ENCODE measurements at regions not wholly inside any gene's neighbourhood (a gene's known extent, or its start where the extent isn't known, plus 50 kb on each side); places are given as distances from the start of the nearest gene placed in this dataset.
A peak's percentile ranks its signal among the peaks of the same experiment; 100 is the strongest.
"Not testable (repeated sequence)": the region's sequence is repeated elsewhere in the genome, so short reads cannot be mapped to it uniquely, and the experiment has no call there.

DNA sequence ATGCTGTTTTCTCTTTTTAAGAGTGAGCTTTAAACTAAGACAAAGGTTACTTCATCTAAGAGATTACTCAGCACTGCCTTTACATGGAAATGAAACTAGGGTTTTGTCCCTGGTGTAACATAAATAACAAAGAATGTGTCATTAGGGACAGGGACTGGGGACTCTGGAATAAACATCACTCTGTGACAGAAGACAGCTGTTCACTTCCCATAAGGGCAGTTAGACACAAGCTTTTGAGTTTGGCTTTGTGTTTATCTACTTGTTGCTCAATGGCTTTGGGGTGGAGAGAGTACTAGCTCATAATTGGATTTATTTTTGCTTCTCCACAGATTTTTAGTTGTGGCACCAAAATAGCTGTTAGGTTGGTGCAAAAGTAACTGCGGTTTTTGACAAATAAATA, 154.5 kb downstream of the OR4C45 start:
- no peaks in the 10 kb centered on the region for H3K4me1 Mint-ChIP-seq
- no peak overlapping the region for H3K4me3 Mint-ChIP-seq
- no peaks in the 10 kb centered on the region for H3K27me3 Mint-ChIP-seq
- no peaks in the 10 kb centered on the region for H3K36me3 Mint-ChIP-seq
- no peak overlapping the region for H3K27ac Mint-ChIP-seq
- ATAC-seq: no peak
- peaks cover 6% of the 10 kb centered on the region for H3K9me3 Mint-ChIP-seq

DNA sequence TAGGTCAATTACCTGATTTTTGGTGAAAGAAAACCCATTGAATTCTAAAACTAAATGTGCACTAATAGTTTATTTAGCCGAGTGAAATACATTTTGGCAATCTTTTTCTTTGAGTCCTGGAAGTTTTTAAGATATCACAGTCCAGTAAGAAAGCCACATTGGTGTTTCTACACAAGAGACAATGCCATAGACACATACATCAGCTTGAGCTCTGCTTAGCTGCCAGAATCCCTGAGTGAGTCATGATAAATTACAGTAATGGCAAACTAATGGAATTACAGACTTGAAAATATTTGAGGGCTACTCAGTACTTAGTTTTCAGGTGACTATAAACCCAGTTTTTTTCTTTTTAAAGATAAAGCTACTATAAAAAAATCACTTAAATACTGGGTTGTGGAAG, 155.4 kb downstream of the OR4C45 start:
- no peak overlapping the region for H3K4me3 Mint-ChIP-seq
- H3K27ac Mint-ChIP-seq: no peak overlapping the region
- no peak for ATAC-seq
- no peaks in the 10 kb centered on the region for H3K27me3 Mint-ChIP-seq
- no peaks in the 10 kb centered on the region for H3K36me3 Mint-ChIP-seq
- no peaks in the 10 kb centered on the region for H3K4me1 Mint-ChIP-seq
- peaks cover 6% of the 10 kb centered on the region for H3K9me3 Mint-ChIP-seq

DNA sequence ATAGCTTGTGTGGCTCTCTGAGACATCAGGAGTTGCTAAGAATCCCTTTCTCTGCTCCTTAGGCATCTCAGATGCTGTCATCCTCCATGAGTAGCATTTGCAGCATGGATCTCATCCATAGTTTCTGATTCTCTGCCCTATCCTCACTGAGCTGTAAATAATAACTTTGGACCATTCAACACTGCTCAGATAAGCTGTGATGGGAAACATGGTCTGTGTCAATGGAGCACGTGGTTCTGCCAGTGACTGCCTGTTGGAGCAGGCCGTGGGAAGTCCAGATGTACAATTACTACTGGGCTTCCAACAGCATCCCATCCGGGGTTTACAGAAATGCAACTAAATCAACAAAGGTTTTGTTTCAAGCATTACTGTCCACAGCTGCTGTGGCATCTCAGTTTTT, 160.1 kb downstream of the OR4C45 start:
- Mint-ChIP-seq H3K9me3 (peaks cover 7% of the 10 kb centered on the region), H3K4me3 (no peak overlapping the region), H3K36me3 (no peaks in the 10 kb centered on the region), H3K27ac (no peak overlapping the region), H3K27me3 (no peaks in the 10 kb centered on the region), H3K4me1 (no peaks in the 10 kb centered on the region)
- ATAC-seq: no peak

DNA sequence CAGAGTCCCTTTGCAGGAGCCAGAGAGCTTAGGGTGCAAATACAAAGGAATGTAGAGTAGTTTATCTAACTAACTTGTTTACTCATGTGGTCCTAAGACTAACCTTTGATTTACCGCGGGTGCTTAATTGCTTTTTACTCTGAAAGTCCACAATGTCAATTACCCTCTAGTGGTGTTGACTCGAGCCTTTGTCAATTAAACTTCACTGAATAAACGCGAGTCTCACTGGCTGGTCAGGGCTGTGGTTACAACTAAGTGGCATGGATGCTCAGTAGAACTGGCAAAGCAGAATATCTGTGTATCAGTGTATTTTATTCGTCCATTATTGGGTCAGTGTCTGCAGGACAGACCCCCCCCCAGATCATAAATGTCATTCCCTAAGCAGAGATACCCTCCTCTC, 181.7 kb downstream of the OR4C45 start:
- Mint-ChIP-seq H3K9me3 (peaks cover 17% of the 10 kb centered on the region), H3K36me3 (no peaks in the 10 kb centered on the region), H3K27me3 (no peaks in the 10 kb centered on the region), H3K4me1 (no peaks in the 10 kb centered on the region), H3K27ac (no peak overlapping the region), H3K4me3 (no peak overlapping the region)
- no peak for ATAC-seq

DNA sequence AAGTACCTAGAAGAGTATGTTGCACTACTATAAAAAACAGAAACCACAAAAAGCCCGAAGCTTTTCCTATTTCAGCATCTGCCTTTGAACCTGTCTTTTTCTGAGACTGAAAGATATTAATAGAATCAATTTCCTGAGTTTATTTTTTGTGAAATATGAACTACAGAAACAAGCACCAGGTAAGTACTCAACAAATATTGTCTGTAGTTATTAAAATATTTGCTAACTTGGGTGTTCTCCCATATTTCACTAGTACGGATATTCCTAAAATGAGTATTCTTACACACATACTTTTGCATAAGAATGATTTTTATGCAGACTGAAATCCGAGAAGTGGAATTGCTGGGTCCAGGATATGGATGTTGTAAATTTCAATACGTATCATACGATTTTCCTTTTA, 188.0 kb downstream of the OR4C45 start:
- no peak overlapping the region for H3K4me3 Mint-ChIP-seq

DNA sequence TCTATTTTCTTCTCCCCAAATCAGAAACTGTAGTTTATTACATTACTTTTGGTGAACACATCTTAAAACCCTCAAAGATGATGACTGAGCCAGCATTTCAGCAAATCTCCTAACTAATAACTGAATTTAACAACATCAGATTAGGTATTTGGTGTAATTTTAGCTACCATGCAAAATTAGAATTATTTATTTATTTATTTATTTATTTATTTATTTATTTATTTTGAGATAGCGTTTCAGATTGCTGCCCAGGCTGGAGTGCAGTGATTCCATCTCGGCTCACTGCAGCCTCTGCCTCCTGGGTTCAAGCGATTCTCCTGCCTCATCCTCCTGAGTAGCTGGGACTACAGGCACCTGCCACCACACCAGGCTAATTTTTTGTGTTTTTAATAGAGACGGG, 205.7 kb downstream of the OR4C45 start:
- not testable (repeated sequence) for H3K4me3 Mint-ChIP-seq, H3K9me3 Mint-ChIP-seq, H3K27ac Mint-ChIP-seq, H3K27me3 Mint-ChIP-seq, H3K36me3 Mint-ChIP-seq, H3K4me1 Mint-ChIP-seq, ATAC-seq

More for the DNA sequence above, 188.0 kb downstream of the OR4C45 start:
- Mint-ChIP-seq H3K27me3 (no peaks in the 10 kb centered on the region), H3K36me3 (no peaks in the 10 kb centered on the region), H3K9me3 (peaks cover 3% of the 10 kb centered on the region), H3K27ac (no peak overlapping the region), H3K4me1 (no peaks in the 10 kb centered on the region)
- no peak for ATAC-seq

DNA sequence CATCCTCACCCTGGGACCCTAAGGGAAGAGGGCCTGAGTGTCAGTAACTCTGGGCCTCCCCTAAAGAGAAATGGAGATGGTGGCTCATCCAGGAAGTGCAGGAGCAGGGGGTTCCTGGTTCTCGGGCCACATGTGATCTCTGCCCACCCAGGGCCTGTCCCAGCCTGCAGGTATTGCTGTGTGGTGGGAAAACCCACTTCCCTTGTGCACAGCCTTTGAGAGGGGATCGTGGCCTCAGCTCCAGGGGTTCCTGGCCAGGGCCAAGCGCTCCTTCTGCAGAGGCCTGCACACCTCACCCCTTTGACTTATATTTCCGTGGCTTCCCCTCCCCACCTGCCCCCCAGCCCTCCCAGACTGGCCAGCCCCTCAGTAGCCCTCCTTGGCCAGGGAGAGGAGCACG, 213.5 kb downstream of the OR4C45 start:
- Mint-ChIP-seq H3K27me3 (no peaks in the 10 kb centered on the region), H3K36me3 (no peaks in the 10 kb centered on the region), H3K9me3 (no peaks in the 10 kb centered on the region), H3K4me1 (no peaks in the 10 kb centered on the region), H3K27ac (no peak overlapping the region), H3K4me3 (no peak overlapping the region)
- no peak for ATAC-seq

DNA sequence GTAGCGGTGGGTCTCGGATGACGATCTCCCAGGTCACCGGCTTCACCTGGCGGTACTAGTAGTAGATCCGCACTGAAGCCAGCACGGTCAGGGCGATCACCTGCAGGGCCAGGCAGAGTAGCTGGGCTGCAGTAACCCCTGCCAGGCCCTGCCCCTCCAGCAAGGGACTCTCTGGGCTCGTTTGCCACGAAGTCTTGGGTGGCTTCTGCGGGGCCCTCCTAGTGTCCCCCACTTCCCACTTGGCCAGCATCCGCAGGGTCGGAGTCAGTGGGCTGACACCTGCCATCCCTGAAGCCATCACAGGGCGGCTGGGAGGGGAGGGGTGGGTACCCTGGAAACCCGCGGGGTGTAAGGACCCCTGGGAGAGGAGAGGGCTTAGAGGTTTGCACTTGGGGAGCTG, 214.0 kb downstream of the OR4C45 start:
- ATAC-seq: no peak
- Mint-ChIP-seq H3K27ac (no peak overlapping the region), H3K27me3 (no peaks in the 10 kb centered on the region), H3K4me1 (no peaks in the 10 kb centered on the region), H3K4me3 (no peak overlapping the region), H3K9me3 (no peaks in the 10 kb centered on the region), H3K36me3 (no peaks in the 10 kb centered on the region)

DNA sequence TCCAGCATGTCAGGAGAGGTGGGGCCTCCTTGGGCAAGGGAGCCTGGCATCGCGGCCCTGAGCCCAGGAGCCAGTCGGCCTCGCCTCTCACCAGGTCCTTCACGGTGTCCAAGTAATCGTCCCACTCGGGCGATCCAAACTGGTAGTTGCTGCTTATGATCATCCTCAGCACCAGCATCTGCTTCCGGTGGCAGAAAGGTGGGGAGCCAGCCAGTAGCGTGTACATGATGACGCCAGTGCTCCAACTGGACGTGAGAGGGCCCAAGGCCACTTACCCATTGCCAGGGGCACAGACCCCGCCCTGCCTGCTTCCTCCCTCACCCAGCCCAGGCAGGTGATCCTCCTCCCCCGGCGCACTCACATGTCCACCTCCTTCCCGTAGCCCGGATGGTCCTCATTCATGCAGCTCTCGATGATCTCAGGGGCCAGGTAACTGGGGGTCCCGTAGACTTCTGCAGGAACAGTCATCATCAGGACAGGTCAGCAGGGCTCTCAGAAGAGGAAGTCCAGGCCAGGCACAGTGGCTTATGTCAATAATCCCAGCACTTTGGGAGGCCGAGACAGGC, 214.7 kb downstream of the OR4C45 start:
- Mint-ChIP-seq H3K27ac (no peak overlapping the region), H3K9me3 (no peaks in the 10 kb centered on the region), H3K4me1 (no peaks in the 10 kb centered on the region), H3K36me3 (no peaks in the 10 kb centered on the region), H3K27me3 (no peaks in the 10 kb centered on the region), H3K4me3 (no peak overlapping the region)
- no peak for ATAC-seq

DNA sequence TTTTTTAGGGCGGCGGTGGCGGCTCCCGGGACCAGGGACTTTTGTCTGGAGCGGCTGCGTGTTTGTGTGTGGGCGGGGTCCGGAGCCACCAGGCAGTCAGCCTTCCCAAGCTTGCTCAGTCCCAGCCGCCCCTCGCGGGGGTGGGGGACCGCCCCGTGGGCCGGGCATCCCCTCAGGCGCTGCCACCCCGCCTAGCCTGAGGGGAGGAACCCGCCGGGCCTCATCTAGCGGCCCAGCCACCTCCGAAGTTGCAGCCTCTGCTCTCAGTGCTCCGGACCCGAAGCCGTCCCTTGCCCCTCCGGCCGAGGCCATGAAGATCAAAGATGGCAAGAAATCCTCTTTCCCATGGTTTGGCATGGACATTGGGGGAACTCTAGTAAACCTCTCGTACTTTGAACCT, 235.2 kb downstream of the OR4C45 start:
- Mint-ChIP-seq H3K27me3 (no peaks in the 10 kb centered on the region), H3K4me1 (no peaks in the 10 kb centered on the region), H3K9me3 (peaks cover 4% of the 10 kb centered on the region), H3K4me3 (no peak overlapping the region), H3K36me3 (no peaks in the 10 kb centered on the region), H3K27ac (no peak overlapping the region)
- peak; percentile 31 for ATAC-seq

DNA sequence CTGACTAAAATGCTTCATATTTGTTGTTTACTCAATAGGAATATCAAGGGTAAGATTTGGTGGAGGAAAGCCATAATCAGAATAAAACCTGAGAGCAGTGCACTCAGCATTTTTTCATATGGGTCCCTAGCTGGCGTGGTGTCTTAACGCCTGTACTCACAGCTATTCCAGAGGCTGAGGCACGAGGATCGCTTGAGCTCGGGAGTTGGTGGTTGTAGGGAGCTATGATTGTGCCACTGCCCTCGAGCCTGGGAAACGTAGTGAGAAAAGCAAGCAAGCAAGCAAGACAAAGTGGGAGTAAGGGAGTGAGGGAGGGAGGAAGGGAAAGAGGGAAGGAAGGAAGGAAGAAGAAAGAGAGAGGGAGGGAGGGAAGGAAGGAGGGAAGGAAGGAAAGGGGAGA, 242.5 kb downstream of the OR4C45 start:
- no peak for ATAC-seq
- H3K4me3 Mint-ChIP-seq: no peak overlapping the region
- no peaks in the 10 kb centered on the region for H3K27me3 Mint-ChIP-seq
- H3K9me3 Mint-ChIP-seq: peaks cover 6% of the 10 kb centered on the region
- H3K4me1 Mint-ChIP-seq: no peaks in the 10 kb centered on the region
- H3K27ac Mint-ChIP-seq: no peak overlapping the region
- H3K36me3 Mint-ChIP-seq: no peaks in the 10 kb centered on the region

DNA sequence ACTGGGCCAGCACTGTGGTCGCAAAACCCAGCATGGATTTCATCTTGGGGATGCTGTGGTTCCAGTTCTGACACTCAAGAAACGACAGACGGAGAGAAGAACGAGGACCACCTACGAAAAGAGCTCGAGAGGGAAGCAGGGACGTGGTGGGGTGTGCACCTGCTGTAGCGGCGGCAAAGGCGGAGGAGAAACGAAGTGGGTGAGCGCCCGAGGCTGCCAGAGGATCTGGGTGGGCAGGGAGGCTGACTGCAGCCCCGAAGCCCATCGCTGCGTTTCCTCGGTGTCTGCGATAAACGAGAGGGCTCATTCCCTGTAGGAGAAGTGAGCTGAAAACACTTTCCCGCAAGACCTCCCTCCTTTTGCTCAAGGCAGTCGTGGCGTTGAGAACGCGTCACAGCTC, 246.1 kb downstream of the OR4C45 start:
- ATAC-seq: no peak
- H3K27ac Mint-ChIP-seq: no peak overlapping the region

DNA sequence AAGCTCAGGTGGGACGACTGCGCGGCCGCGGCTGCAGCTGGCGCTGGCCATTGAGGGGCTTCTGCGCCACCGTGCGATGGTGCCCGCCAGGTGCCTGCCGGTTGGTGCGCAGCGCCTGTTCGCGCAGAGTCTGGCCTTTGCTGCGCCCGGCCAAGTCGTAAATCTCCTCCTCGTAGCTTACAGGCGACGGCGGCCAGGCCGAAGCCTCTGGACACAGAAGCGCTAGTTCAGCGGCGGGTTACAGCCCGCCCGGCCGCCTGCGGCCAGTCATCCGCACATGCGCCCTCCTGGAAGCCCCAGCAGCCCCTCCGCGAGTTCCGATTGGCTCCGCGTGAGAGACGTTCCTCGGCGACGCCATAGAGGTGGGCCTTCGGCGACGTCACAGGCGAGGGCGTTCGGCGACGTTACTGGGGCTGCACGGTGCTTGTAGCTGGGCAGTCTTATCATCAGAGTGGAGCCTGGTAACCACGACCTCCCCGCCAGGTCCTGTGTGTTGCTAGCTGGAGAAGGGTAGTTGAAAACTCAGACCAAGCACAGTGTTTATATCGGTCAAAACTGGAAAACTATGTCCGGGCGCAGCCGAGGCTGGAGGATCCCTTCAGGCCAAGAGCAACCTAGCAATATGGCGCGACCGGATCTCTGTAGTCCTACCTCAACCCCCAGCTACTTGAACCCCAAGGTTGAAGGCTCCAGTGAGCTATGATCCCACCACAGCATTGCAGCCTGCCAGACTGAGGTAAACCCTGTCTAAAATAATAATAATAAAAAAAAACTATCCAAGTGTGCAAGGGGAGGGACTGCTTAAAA, 265.7 kb downstream of the OR4C45 start:
- no peaks in the 10 kb centered on the region for H3K27me3 Mint-ChIP-seq
- no peaks in the 10 kb centered on the region for H3K36me3 Mint-ChIP-seq
- no peaks in the 10 kb centered on the region for H3K9me3 Mint-ChIP-seq
- H3K27ac Mint-ChIP-seq: no peak overlapping the region
- H3K4me3 Mint-ChIP-seq: no peak overlapping the region
- H3K4me1 Mint-ChIP-seq: no peaks in the 10 kb centered on the region
- ATAC-seq: no peak

More for the DNA sequence above, 246.1 kb downstream of the OR4C45 start:
- H3K27me3 Mint-ChIP-seq: no peaks in the 10 kb centered on the region
- H3K36me3 Mint-ChIP-seq: no peaks in the 10 kb centered on the region
- H3K4me1 Mint-ChIP-seq: no peaks in the 10 kb centered on the region
- H3K9me3 Mint-ChIP-seq: peaks cover 11% of the 10 kb centered on the region
- no peak overlapping the region for H3K4me3 Mint-ChIP-seq

DNA sequence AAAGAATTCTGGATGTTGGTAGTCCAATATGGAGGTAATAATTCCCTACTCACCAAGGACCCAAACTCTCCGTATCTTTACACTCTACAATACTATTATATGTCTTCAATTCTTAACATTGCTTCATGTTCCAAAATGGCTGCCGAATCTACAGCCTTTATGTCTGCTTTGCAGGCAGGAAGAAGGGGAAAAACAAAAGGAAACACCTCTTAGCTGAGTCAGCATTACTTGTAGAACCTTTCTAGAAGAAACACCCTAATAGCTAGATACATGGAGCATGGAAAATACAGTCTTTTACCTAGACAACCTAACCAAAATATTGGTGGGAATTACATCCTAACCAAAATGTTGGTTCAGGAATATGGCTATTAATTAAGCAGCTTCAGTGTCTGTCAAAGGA, 298.0 kb downstream of the OR4C45 start:
- H3K4me3 Mint-ChIP-seq, H3K27ac Mint-ChIP-seq, H3K36me3 Mint-ChIP-seq, ATAC-seq, H3K4me1 Mint-ChIP-seq, H3K27me3 Mint-ChIP-seq: not testable (repeated sequence)
- peaks cover 14% of the 10 kb centered on the region for H3K9me3 Mint-ChIP-seq

DNA sequence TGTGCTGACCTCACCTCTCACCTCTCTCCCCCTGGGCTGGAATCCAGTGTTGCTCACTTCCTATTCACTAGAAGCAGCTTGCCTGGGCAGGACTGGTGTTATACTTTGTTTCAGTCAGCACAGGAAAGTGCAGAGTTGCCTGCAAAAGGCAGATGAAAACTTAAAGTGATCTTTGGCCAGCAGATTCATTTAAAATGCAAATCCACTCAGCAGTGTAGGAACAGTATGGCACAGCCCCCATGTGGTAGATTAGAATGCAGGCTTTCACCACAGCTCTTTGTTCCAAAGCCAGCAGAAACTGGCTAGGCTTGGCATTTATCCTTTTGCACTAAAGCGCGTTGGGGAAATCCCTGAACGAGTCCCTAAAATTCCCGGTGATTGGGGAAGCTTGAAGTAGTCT, 301.2 kb downstream of the OR4C45 start:
- no peaks in the 10 kb centered on the region for H3K36me3 Mint-ChIP-seq
- peaks cover 3% of the 10 kb centered on the region for H3K9me3 Mint-ChIP-seq
- H3K27ac Mint-ChIP-seq: no peak overlapping the region
- no peaks in the 10 kb centered on the region for H3K4me1 Mint-ChIP-seq
- no peak overlapping the region for H3K4me3 Mint-ChIP-seq
- no peaks in the 10 kb centered on the region for H3K27me3 Mint-ChIP-seq
- no peak for ATAC-seq

DNA sequence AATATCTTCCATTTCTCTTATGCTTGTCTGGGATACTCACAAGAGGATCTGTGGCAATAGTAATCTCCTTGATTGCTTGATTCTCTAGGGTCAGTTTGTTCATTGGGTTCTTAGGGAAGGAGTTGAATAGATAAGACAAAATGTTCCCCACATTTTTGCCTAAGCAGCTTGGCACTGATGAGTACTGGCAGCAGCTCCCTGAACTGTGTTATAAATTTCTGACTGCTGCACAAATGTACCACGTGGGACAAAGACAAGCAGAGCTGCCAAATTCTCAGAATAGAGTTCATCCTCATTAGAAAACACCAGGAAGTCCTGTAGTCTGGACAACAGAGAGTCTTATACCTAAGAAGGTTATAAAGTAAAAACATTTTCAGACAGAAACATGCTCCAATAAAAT, 304.8 kb downstream of the OR4C45 start:
- H3K4me1 Mint-ChIP-seq, H3K4me3 Mint-ChIP-seq, H3K9me3 Mint-ChIP-seq, H3K36me3 Mint-ChIP-seq, H3K27me3 Mint-ChIP-seq, ATAC-seq, H3K27ac Mint-ChIP-seq: not testable (repeated sequence)

All from stimulated activated memory B cell treated with anti-CD40 and anti-IgM and Interleukin-4, amounts not matched to agents 10 μg/mL and 1 μg/mL and 100 μg/mL, for 72 hours (primary cell).